8988T (cell line): ENCODE measurements at regions not wholly inside any gene's neighbourhood (a gene's known extent, or its start where the extent isn't known, plus 50 kb on each side); places are given as distances from the start of the nearest gene placed in this dataset.

Experiments used
- DNase-seq: peaks from one replicate; pipeline ENCODE4 v3.0.0; 2011

- DNase-seq, result no peak
Measured at GRCh38 chr3:182369861-182370260, 423.4 kb upstream of the ATP11B start.

- no peak for DNase-seq
Measured at GRCh38 chr3:182370949-182371348, 422.4 kb upstream of the ATP11B start.

GRCh38 chr3:182375916-182376315 lies 417.4 kb upstream of the ATP11B start:
- no peak for DNase-seq

GRCh38 chr3:182382112-182382857 lies 411.0 kb upstream of the ATP11B start:
- DNase-seq, result no peak

GRCh38 chr3:182384221-182384620 lies 409.1 kb upstream of the ATP11B start:
- DNase-seq, result no peak

- DNase-seq, result no peak
Measured at GRCh38 chr3:182385356-182385755, 407.9 kb upstream of the ATP11B start.

GRCh38 chr3:182388506-182388905 lies 404.8 kb upstream of the ATP11B start:
- no peak for DNase-seq

GRCh38 chr3:182389071-182389815 lies 404.1 kb upstream of the ATP11B start:
- DNase-seq, result no peak

- DNase-seq, result no peak
Measured at GRCh38 chr3:182390421-182390820, 402.9 kb upstream of the ATP11B start.

GRCh38 chr3:182392182-182392937 lies 400.9 kb upstream of the ATP11B start:
- no peak for DNase-seq

- no peak for DNase-seq
Measured at GRCh38 chr3:182393151-182393550, 400.2 kb upstream of the ATP11B start.

- no peak for DNase-seq
Measured at GRCh38 chr3:182393830-182394367, 399.4 kb upstream of the ATP11B start.

GRCh38 chr3:182397164-182397563 lies 396.1 kb upstream of the ATP11B start:
- DNase-seq, result no peak

GRCh38 chr3:182399978-182400737 lies 393.1 kb upstream of the ATP11B start:
- no peak for DNase-seq

GRCh38 chr3:182400838-182401237 lies 392.5 kb upstream of the ATP11B start:
- DNase-seq, result no peak

GRCh38 chr3:182404031-182404430 lies 389.3 kb upstream of the ATP11B start:
- no peak for DNase-seq

- no peak for DNase-seq
Measured at GRCh38 chr3:182405759-182406158, 387.5 kb upstream of the ATP11B start.

- DNase-seq, result no peak
Measured at GRCh38 chr3:182406786-182407185, 386.5 kb upstream of the ATP11B start.

GRCh38 chr3:182410051-182410450 lies 383.3 kb upstream of the ATP11B start:
- DNase-seq, result no peak

- no peak for DNase-seq
Measured at GRCh38 chr3:182412066-182412465, 381.2 kb upstream of the ATP11B start.

GRCh38 chr3:182413061-182413460 lies 380.2 kb upstream of the ATP11B start:
- no peak for DNase-seq

- no peak for DNase-seq
Measured at GRCh38 chr3:182413682-182414081, 379.6 kb upstream of the ATP11B start.

- no peak for DNase-seq
Measured at GRCh38 chr3:182414586-182414985, 378.7 kb upstream of the ATP11B start.
